GM21737 (cell line): ENCODE measurements at regions not wholly inside any gene's neighbourhood (a gene's known extent, or its start where the extent isn't known, plus 50 kb on each side); places are given as distances from the start of the nearest gene placed in this dataset.

Source experiments
- ATAC-seq: cut with Tn5 transposase; IDR thresholded peaks from one replicate; pipeline ENCODE4 v1.9.1; 2021; ENCODE audit warnings: mild to moderate bottlenecking, moderate library complexity; ENCODE audit not compliant: unreplicated experiment

DNA sequence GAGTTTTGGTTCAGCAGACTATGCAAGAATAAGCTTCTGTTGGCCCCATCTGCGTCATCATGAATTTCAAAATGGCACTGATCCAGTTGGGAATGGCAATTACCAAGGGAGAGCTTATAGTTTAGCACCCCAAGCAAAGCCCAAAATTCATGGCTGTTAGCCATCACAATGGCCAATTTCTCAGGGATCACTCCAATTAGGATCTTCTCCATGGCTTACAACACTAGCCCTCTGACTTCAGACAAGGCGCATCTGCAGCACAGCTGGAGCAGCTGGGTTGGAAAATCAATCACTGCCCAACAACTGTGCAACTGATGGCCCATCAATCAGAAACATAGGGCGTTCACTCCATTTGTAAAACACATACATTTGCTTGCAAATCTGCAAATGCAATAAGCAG, 273.6 kb downstream of the SRBD1 start:
- ATAC-seq, result no peak

DNA sequence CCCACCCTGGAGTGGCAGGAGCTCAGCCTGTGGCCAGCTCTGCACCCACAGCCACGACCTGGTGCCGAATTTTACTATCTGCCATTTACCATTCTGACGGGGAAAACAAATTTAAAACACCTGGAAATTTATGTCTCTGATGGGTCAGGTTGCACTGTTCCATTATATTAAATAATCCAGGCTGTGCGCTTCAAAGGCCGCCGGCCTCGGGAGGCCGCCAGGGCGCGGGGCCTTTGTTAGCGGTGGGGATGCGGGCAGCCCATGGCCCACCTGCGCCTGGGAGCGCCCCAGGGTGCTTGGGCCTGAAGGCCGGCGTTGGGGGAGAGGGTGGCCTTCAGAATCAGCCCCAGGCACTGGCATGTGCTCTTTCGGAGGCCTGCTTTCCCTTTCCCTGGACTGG, 276.9 kb downstream of the SRBD1 start:
- no peak for ATAC-seq

DNA sequence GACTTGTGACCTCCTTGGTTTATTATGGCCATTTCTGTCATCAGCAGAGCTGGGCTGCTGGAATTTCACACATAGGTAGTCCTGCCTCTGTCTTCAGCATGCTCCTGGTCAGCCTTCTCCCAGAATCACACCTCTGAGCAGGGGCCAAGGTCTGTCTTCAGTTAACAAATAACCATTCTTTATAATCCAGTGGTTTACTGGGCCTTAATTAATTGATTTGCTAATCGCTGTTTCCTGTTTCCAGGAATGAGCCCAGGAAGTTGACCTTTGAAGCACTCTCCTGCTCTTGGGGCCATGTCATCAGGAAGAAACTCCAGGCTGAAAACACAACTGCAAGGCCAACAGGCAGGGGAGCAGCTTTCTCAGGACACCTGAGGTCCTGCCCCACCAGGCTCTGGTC, 278.5 kb downstream of the SRBD1 start:
- ATAC-seq, result no peak

DNA sequence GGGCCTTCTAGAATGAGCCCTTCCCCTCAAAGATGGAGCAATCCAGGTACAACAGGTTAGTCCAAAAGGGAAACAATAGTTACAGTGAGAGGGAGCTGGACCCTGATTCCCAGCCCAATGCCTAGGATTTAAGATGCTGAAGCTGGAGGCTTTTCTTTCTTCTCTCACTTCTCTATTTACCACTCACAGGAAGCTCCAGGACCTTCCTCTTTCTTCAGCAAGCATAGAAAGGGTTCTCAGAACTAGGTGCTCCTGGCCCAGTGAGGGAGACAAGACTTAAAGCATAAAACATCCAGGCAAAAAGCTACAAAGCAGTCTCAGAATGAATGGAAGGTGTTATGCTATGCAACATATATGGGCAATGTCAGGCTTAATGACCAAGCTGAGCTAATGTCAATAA, 279.0 kb downstream of the SRBD1 start:
- no peak for ATAC-seq

DNA sequence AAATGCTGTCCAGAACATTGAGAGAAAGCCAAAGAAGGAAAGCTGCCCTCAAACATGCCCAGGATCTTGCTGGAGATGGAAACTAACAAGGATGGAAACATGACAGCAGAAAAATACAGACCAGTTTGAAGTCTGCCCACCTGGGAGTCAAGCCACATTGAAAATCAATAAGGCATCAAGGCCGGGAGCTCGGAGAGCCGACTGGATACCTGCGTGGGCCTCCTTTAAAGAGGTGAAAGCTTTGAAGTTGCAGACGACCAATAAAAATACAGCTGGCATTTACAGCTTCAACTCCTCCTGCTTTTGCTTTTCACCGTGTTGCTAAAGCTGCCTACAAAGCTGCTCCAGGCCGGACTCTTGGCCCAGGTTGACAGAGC, 279.7 kb downstream of the SRBD1 start:
- no peak for ATAC-seq

DNA sequence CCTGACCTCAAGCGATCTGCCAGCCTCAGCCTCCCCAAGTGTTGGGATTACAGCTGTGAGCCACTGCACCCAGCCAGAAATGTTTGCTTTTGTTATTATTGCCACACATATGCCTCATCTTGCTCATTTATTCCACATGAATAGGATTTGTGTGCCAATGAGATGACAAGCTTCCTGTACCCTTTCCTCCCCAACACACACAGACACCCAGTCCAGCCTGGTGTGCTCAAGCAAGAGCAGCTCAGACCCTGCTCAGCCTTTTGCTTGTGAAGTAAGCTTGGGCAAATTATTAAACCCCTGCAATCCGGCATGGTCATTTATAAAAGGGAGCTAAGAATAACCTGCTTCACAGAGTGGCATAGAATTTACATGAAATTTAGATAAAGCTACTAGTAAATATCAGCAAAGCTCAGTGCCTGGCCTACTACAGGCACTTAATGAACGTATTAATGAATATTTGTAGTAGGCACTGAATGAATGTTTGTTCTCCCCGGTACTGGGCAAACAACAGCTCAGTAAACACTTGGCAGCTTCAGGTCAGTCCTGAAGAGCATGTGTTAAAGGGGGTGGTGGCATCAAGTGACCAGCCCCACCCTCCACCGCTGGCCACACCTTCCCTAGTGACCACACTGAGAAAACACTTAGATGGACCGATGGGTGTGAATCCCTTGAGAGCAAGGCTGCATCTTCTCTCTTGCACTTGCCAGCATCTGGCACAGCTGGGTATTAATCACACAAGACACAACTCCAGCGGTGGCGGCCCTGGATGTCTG, 280.2 kb downstream of the SRBD1 start:
- no peak for ATAC-seq

DNA sequence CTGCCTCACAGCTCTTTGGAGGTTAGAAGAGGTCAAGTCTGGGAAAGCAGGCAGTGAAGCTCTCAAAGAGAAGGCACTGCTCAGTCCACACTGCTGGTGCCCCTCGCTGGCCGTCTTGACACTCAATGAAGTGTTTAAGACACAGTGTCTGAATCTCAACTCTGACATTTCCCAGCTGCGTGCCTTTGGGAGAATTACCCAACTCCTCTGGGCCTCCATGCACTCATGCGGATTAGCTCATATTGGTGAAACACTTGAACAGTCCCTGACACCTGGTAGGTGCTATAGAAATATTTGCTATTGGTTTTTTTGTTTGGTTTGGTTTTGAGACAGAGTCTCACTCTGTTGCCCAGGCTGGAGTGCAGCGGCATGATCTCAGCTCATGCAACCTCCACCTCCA, 281.0 kb downstream of the SRBD1 start:
- ATAC-seq, result no peak

DNA sequence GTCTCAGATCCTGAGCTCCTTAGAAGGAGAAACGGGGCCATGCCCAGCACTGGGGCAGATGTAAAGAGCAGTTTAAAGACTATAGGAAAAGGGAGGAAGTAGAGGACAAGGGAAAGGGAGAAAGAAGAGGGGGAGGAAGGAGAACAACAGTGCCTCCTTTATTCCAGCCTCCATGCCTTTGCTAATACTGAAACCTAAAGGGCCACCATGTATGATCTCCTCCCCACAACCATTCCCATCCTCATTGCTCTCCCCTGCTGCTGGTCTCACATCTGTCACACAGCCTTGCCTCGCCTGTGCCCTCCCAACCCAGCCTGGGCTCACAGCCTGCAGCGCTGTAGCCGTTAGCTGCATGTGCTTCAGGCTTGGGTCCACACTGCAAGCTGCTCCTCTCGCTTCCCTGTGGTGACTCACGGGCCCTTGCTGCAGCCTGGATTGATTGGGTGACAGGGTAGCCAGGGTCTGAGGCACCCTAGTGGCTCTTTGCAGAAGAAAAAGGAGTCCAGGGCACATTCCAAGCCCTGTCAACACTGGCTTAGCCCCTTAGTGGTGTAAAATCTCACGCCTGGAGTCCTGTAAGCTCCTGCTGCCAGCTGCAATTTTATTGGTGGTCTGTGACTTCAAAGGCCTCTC, 281.9 kb downstream of the SRBD1 start:
- ATAC-seq, result no peak

DNA sequence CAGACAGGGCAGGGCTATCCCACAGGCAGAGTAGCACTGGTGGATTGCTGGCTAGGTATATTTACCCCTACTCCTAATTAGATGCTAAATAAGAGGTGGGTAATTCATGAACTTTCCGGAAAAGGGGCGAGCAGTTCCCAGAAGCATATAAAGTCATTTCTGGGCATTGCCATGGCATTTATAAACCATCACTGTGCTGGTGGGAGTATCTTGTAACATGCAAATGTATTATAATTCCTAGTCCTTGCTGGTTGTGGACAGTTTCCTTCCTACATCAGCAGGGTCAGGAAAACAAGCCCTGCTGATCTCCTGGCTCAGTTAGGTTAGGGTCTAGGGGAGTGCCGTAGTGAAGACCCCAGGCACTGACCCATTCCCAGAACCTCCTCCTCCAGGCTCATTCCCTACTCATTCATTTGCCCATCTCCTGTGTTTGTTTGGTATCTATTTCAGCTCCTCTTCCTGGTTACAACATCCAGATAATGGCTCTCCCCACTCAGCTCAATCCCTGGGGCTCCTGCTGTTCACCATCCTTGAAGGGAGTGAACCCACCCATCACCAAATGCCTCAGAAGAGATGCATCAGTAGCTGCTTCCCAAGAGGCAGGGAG, 282.7 kb downstream of the SRBD1 start:
- ATAC-seq, result no peak

DNA sequence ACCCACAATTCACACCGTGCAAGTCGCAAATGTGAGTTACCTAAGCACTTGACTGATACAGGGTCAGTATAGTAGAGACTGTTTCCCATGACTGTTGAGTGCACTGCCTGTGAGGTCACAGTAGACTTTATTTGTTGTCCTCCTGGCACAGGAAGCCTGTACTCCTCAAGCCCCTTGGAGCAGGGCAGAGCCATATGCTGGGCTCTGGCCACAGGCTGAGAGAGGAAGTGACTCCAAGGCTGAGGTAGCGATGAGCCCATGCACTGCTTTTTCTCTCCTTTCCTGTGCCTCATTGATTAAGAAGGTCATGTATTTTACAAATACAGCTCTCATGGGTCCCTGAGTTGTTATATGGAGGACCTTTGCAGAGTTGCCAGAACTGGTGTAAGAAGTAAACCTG, 287.7 kb downstream of the SRBD1 start:
- no peak for ATAC-seq

DNA sequence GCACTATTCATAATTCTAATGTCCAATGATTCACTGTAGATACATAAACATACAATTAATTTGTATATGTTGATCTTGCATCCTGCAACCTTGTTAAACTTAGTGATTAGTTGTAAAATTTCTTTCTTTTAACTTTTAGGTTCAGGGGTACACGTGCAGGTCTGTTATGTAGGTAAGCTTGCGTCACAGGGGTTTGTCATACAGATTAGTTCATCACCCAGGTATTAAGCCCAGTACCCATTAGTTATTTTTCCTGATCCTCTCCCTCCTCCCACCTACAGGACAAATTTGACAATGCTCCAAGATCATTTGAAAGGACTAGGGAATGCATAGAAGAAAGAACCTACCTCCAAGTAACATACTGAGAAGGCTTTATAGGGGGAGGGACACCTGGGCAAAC, 290.1 kb downstream of the SRBD1 start:
- ATAC-seq, result no peak

DNA sequence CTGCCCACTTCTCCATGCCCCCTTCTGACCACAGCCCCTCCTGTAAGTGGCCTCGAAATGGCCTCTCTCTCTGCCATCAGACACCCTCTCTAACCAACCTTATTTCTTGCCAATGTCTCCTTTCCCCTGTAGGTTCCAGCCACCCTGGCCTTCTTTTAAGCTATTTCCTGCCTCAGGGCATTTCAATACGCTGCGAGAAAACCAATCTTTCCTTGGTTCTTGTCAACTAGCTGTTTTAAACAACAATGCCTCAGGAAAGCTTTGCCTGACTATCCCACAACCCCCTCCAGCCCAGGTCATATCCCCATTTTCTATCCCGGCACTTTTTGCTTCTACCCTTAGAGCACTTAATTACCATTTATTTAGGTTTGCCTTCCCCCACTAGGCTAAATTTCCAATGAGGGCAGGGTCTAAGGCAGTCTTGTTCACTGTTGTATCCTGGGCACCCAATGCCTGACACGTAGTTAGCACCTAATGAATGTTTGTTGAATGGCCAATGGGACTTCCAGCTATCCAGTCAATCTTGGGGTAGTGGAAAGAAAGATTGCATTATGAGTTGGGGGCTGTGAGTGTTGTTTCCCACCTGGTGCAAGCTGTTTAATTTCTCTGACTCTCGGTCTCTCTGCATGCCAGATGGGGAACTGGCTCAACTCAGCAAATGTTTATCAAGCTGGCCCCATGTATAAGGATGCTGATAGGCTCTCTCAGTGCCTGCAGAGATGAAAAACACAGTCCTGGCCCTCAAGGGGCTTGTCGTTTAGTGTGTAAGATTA, 291.2 kb downstream of the SRBD1 start:
- ATAC-seq, result no peak

DNA sequence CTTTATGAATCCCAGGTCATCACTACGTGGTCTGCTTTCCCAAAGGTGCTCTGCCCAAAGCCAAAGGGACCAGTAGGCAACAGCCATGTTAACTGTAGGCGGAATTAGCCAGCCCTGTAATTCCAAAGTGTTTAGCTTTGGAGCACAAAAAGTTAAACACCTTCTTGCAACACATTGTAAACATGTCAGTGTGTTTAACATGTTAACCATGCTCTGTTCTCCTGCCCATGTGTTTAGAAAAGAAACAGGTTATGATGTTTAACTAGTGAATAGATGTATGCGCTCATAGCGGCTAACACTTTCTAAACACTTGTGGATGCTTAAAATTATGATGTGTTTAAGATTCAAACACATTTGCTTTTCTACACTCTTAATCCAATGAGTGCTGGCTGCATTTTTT, 292.4 kb downstream of the SRBD1 start:
- ATAC-seq, result no peak

DNA sequence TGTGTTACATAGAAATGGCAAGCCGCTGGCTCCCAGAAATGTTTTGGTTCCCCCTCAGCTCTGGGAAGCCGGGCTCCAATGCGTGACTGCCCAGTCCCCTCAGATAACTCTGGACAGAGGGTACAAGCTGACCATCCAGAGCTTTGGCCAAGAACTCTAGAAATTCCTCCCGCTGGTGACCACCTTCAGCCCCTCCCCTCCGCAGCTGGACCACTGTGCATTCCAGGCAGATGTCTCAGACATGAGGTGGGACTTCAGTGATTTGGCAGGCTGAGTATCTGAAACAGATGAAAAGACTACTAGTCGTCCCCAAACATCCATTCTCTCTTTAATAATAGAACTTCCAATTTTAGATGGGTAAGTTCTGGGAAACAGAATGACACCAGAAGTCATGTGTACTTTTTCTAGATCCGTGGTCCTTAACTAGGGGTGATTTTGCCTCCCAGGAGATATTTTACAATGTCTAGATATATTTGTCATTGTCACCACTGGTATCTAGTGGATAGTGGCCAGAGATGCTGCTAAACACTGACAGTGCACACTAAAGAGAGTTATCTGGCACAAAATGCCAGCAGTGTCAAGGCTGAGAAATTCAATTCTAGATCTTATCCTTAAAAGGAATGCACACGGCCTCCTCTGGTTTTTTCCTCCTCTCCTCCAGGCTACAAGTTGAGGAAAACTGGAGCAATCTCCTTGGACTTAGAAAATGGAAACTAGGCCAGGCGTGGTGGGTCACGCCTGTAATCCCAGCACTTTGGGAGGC, 294.3 kb downstream of the SRBD1 start:
- no peak for ATAC-seq

DNA sequence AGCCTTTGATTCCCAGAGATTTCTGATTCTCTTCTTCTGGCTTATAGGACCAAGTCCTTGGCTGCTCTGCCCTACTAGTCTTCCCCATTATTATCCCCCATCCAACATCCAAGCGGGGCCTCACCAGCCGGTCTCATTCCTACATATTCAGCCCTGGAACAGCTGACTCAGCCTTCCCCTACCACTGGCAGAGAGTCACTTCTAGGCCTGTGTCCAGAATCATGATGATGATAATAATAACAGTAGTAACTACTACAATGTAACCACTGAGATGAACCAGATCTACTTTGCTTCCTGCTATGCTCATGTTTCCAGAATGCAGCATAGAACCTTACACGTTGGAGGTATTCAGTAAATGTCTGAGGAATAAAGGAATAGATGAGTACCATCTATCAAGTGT, 295.2 kb downstream of the SRBD1 start:
- ATAC-seq, result no peak

DNA sequence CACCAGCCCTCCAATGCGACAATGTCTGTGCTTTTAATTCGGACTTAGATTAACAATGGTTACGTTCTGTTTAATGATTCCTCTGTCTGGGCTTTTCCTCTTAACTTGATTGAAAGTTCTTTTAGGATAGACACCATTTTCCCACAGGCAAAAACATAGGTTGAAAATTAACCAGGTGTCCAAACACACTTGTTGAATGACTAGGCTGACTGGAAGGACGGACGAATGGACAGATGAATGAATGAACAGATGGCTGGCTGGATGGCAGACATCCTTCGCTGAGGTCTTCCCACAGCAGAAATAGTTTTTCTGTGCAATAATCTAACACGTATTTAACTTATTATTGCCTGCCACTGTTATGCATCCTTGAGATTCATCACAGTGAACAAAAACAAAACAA, 298.8 kb downstream of the SRBD1 start:
- no peak for ATAC-seq

DNA sequence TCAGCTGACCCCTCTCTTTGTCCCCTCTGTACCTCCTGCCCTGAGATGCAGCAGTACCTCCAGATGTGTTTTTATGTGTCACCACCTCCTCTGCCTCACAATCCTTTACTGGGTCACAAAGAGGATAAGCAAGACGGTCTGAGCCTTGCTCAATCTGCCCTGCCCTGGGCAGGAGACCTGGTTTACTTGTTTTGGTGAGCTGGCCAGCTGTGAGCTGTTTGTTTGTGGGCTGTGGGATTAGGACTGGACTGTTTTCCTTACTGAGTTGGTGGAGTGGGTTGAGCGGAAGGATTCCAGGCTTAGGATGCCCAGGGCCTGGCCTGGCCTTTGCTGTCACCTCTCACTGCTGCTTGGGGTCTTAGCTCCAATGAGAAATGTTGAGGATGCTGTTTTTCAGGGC, 299.5 kb downstream of the SRBD1 start:
- ATAC-seq, result no peak

DNA sequence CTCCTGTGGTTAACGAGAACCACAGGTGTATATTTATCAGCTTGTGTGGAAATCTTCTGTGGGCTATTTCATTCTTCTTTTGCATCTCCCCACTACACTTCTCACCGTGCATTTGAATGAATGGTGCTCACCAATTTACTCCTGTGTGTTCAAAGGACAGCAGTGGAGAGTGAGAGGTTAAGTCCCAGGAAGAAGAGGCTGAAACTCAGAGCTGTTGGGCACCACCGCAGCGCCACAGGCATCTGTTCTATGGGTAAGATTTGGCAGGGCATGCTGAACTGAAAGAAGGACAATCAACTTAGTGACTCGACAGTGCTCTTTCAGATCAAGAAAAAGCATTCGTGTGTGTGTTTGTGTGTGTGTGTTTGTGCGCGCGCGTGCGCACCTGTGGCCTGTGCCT, 297.9 kb upstream of the SIX2 start:
- ATAC-seq, result no peak

DNA sequence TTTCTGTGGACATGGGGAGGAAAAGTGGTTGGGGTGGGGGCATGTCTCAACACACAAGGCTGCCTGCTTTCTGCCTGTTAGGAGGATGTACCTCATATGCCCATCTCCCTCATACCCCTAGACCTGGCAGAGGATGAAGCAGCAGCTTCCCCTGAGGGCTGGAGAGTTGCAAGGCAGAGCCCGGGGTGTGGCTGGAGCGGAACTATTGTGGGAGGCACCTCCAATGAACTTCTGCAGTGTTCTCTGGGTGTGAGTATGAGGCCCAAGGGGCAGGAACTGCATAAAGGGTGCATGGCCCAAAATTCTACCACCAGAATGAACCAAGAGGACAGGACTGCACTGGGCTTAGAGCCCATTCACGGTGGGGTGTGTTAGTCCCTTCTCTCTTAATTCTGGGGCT, 296.3 kb upstream of the SIX2 start:
- no peak for ATAC-seq

DNA sequence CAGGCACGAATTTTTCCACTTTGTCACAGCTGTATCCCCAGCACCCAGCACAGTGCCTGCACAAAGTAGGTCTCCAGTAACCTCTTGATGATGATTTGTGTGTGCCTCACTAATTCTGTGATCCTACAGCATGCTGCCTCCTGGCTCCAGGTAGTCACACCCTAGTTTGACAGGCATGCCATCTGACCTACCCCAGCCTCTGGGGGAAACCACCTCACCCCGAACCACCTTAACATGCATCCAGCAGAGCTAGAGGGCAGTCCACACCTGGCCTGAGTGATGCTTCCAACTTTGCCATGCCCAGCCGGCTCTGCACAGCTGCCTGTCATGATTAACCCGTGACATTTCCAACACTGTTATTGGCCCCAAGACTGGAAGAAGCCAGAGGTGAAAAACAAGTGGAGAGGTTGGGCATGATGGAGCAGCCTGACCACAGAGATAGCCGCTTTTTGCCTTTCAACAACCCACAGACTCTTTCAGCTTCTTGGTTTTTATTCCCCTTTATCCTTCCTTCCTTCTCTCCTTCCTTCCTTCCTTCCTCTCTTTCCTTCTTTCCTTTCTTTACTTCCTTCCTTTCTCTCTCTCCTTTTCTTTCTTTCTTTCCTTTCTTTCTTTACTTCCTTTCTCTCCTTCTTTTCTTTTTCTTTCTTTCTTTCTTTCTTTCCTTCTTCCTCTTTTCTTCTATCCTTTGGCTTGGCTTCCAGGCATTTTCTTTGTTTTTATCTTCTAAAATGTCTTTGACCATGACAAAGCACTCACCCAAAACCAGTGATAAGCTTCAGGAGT, 294.4 kb upstream of the SIX2 start:
- no peak for ATAC-seq
